GM18520 (cell line): ENCODE measurements at regions not wholly inside any gene's neighbourhood (a gene's known extent, or its start where the extent isn't known, plus 50 kb on each side); places are given as distances from the start of the nearest gene placed in this dataset.
A peak's percentile ranks its signal among the peaks of the same experiment; 100 is the strongest.
"Not testable (repeated sequence)": the region's sequence is repeated elsewhere in the genome, so short reads cannot be mapped to it uniquely, and the experiment has no call there.

Experiments used
- ATAC-seq: cut with Tn5 transposase; IDR thresholded peaks from one replicate; pipeline ENCODE4 v1.9.1; 2021; ENCODE audit not compliant: unreplicated experiment

- ATAC-seq, result no peak
Observed at GRCh38 chr7:120052884-120053382, 220.0 kb upstream of the KCND2 start.

DNA sequence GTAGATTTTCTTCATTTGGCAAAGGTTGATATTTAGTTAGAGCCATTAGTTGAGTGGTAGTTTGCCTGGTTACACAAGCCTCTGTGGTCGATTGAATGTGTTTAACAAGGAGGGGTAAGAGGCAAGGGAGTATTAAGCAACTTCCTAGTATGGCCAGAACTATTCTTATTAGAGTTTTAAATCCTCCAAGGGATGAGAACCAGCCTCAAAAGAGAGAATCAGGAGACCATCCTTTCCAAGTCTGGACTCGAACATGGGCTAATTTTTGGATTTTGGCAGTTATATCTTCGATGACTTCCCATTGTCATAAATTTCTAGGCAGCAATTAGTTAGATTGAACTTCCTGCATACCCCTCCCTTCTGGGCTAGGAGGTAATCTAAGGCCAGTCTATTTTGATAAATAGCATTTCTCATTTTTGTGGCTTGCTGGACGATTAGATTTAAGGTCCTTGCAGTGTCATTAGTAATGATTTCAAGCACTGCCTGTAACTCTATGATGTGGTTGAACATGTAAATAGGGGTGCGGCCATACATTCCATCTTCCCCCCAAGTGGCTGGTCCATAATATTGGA lies 219.5 kb upstream of the KCND2 start:
- ATAC-seq, result no peak

- no peak for ATAC-seq
Observed at GRCh38 chr7:120054376-120055100, 218.4 kb upstream of the KCND2 start.

DNA sequence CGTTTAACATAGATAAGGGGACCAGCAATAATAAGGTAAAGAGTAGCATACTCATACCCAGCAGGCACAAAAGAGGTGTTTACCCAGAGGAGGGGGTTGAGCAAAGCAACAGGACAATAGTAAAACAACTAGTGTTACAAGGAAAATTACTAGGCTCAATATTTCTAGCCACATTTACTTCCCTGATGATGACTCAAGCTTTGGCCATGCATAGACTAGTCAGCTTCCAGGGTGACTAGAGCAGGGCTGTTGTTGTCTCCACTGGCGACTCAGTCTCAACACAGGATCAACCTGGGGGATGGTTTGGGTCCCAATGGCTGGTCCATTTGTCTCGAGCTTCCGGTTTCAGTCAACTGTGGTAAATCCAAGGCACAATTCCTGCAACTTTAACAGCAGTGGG lies 217.7 kb upstream of the KCND2 start:
- no peak for ATAC-seq

- no peak for ATAC-seq
Observed at GRCh38 chr7:120056227-120056626, 216.7 kb upstream of the KCND2 start.

DNA sequence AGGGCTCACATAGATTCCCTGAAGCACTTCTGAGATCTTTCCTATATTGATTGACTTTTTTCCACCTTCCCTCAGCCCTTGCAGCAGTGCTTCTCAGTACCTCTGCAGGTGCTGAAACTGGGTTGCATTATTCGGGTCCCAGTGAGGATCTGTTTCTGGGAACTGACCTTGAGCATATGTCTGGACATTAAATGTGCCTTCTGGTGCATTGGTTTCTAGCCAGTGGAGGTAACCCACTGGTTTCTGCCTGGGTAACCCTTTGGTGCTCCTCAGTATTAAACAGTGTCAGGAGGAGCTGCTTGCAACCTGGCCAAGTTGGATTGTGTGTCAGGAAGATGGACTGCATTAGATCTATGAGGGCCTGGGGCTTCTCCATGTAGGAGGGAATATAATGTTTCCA lies 213.3 kb upstream of the KCND2 start:
- ATAC-seq, result no peak

- no peak for ATAC-seq
Observed at GRCh38 chr7:120060281-120060680, 212.7 kb upstream of the KCND2 start.

- no peak for ATAC-seq
Observed at GRCh38 chr7:120060875-120061274, 212.1 kb upstream of the KCND2 start.

DNA sequence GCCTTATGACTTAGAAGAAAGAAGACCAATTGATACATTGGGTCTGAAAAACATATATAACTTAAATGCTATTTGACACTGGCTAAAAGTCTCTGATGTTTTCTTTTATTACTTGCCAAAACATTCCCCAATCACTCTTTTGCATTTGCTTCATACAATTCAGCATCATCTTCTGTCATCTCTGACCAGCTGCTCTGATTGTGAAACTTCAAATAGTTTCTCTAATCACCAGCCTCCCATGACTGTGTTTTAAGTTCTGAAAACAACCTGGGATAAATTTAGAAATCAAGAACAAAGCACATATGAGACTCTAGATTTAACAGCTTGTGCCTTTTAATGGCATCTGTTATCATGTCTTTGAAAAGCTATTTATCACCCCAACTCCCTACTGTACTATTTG lies 208.4 kb upstream of the KCND2 start:
- ATAC-seq, result peak; percentile 64

DNA sequence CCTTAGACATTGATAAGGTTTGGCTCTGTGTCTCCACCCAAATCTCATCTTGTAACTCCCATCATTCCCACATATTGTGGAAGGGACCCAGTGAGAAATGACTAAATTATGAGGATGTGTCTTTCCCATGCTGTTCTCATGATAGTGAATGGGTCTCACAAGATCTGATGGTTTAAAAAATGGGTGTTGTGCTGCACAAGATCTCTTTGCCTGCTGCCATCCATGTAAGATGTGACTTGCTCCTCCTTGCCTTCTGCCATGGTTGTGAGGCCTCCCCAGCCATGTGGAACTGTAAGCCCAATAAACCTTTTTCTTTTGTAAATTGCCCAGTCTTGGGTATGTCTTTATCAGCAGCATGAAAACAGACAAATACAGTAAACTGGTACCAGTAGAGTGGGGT lies 206.1 kb upstream of the KCND2 start:
- ATAC-seq, result not testable (repeated sequence)

- ATAC-seq, result peak; percentile 78
Observed at GRCh38 chr7:120070201-120070600, 202.8 kb upstream of the KCND2 start.

GRCh38 chr7:120077777-120078176 lies 195.2 kb upstream of the KCND2 start:
- ATAC-seq, result no peak

DNA sequence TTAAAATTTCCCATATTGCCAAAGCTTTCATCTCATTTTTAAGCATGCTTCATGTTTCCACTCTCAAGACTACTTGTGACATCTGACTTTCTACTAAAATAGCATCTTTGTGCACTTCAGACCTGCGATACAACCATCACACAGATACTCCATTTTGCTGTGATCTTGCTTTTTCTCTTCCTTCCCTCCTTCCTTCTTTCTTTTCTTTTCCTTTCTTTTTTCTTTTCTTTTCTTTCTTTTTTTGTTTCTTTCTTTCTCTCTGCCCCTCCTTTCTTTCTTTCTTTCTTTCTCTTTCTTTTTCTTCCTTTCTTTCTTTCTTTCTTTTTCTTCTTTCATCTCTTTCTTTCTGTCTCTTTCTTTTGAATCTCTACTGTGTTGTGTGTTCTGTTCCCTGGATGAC lies 194.0 kb upstream of the KCND2 start:
- no peak for ATAC-seq

GRCh38 chr7:120079704-120080103 lies 193.3 kb upstream of the KCND2 start:
- no peak for ATAC-seq

- not testable (repeated sequence) for ATAC-seq
Observed at GRCh38 chr7:120086468-120086867, 186.5 kb upstream of the KCND2 start.

DNA sequence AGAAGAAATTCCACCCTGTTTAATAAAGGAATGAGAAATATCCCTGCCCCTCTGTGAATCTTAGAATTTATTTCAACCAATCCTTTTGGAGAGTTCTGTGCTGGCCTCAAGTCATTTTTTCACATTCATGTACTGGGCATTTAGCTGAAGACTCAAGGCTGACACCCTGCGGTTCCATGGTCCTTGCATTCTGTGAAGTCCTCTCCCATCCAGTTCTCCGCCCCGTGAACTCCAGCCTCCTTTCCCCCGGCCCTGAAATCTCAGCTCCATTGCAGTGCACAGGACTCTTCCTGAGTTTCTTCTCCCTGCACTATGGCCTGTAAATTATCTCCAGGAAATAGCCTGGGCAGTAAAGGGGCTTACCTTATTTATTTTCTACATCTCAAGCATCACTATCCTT lies 183.0 kb upstream of the KCND2 start:
- no peak for ATAC-seq

- no peak for ATAC-seq
Observed at GRCh38 chr7:120091807-120092206, 181.2 kb upstream of the KCND2 start.

DNA sequence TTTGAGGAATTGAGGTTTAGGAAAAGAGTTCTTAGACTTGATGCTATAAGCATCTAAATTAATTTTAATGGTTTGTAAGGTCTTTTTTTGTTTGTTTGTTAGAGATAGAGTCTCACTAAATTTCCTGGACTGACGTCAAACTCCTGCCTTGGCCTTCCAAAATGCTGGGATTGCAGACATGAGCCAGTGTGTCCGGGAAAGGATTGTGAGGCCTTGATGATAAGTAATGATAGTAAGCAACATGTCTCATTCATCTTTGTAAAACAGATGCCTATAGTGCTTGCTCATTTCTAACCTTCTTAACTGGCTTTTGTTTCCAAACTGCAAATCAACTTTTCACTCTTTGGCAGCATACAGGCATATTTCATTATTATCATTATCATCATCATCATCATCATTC lies 176.0 kb upstream of the KCND2 start:
- no peak for ATAC-seq

DNA sequence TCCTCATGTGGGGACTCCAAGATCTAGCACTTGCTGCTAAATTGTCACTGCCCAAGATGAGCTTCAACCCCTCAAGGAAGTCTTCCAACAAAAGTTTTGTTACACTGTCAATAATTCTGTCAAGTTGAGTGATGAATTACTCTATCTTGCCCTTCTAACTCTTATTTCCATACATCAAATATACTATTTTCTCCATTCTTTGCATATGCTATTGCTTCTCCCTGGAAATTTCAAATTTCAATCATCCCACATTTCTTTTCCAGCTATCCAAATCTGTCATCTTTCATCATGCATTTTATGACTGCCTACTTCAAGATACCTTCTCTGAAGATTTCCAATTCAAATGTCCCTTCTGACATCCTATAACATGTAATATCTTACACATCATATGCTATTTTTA lies 175.2 kb upstream of the KCND2 start:
- ATAC-seq, result no peak

DNA sequence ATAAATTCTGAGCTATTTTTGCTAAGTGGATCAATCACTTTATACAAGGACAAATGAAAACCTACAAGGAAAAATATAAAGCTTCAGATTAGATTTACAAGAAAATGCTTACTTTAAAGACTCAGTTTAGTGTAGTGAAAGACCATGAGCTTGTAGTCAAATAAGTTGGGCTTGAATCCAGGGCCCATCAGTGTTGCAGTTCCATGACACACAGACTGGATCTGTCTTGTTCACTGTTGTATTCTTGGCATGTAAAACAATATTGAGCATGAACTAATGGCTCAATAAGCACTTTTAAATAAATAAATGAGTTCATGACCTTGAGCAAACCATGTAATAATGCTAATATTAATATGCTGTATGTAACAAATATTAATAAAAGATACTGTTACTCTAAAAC lies 164.6 kb upstream of the KCND2 start:
- ATAC-seq, result no peak

- ATAC-seq, result no peak
Observed at GRCh38 chr7:120110169-120110568, 162.8 kb upstream of the KCND2 start.

GRCh38 chr7:120114626-120115025 lies 158.3 kb upstream of the KCND2 start:
- ATAC-seq, result no peak

DNA sequence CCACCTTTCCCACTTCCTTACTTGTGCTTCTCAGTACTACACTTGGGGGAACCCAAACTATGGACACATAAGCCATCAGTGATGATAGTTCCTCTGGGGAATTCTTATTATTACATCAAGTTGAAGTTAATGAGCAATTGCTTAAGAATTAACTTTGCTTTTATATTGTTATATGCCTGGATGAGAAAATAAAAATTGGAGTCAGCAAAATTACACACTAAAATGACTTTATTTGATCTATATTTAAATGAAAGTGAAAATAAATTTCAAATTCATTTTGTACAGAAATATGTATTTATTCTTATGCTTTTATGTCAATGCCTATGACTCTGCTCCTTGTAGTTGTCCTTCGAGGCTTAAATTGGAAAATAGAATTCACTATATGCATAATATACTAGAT lies 149.4 kb upstream of the KCND2 start:
- ATAC-seq, result no peak
